ENCODE measurements at regions not wholly inside any gene's neighbourhood (a gene's known extent, or its start where the extent isn't known, plus 50 kb on each side); places are given as distances from the start of the nearest gene placed in this dataset.
A peak's percentile ranks its signal among the peaks of the same experiment; 100 is the strongest.
"Not testable (repeated sequence)": the region's sequence is repeated elsewhere in the genome, so short reads cannot be mapped to it uniquely, and the experiment has no call there.

GRCh38 chr12:76292891-76293290, 55.3 kb downstream of the BBS10 start:
- DNase-seq (ENCODE audit: low read depth) = not testable (repeated sequence)

- DNase-seq (ENCODE audit: low read depth) = not testable (repeated sequence)
Observed at GRCh38 chr12:76292305-76292704, 55.9 kb downstream of the BBS10 start.

- no peak for DNase-seq (ENCODE audit: low read depth)
Observed at GRCh38 chr12:76290963-76291859, 57.0 kb downstream of the BBS10 start.

- DNase-seq (ENCODE audit: low read depth) = no peak
Observed at GRCh38 chr12:76288218-76288617, 60.0 kb downstream of the BBS10 start.

GRCh38 chr12:76284816-76285750, 63.1 kb downstream of the BBS10 start:
- peak; percentile 37 for DNase-seq (ENCODE audit: low read depth)

- DNase-seq (ENCODE audit: low read depth) = no peak
Observed at GRCh38 chr12:76282744-76283143, 65.5 kb downstream of the BBS10 start.

GRCh38 chr12:76277480-76277879, 70.7 kb downstream of the BBS10 start:
- DNase-seq (ENCODE audit: low read depth) = peak; percentile 62

- no peak for DNase-seq (ENCODE audit: low read depth)
Observed at GRCh38 chr12:76276499-76277151, 71.6 kb downstream of the BBS10 start.

GRCh38 chr12:76275511-76276093, 72.6 kb downstream of the BBS10 start:
- no peak for DNase-seq (ENCODE audit: low read depth)

GRCh38 chr12:76274420-76275083, 73.7 kb downstream of the BBS10 start:
- no peak for DNase-seq (ENCODE audit: low read depth)

GRCh38 chr12:76272287-76272686, 75.9 kb downstream of the BBS10 start:
- no peak for DNase-seq (ENCODE audit: low read depth)

- DNase-seq (ENCODE audit: low read depth) = no peak
Observed at GRCh38 chr12:76270657-76271358, 77.4 kb downstream of the BBS10 start.

- DNase-seq (ENCODE audit: low read depth) = no peak
Observed at GRCh38 chr12:76268267-76268666, 79.9 kb downstream of the BBS10 start.

- DNase-seq (ENCODE audit: low read depth) = peak; percentile 71
Observed at GRCh38 chr12:76266797-76267196, 81.4 kb downstream of the BBS10 start.

GRCh38 chr12:76265424-76266180, 82.6 kb downstream of the BBS10 start:
- DNase-seq (ENCODE audit: low read depth) = no peak

- no peak for DNase-seq (ENCODE audit: low read depth)
Observed at GRCh38 chr12:76264611-76265012, 83.6 kb downstream of the BBS10 start.

GRCh38 chr12:76263696-76264095, 84.5 kb downstream of the BBS10 start:
- no peak for DNase-seq (ENCODE audit: low read depth)

GRCh38 chr12:76260390-76260748, 87.8 kb downstream of the BBS10 start:
- peak; percentile 68 for DNase-seq (ENCODE audit: low read depth)

GRCh38 chr12:76259660-76260389, 88.4 kb downstream of the BBS10 start:
- DNase-seq (ENCODE audit: low read depth) = peak; percentile 78

Measured in HS-5 (cell line).